ENCODE measurements at regions not wholly inside any gene's neighbourhood (a gene's known extent, or its start where the extent isn't known, plus 50 kb on each side); places are given as distances from the start of the nearest gene placed in this dataset.

DNA sequence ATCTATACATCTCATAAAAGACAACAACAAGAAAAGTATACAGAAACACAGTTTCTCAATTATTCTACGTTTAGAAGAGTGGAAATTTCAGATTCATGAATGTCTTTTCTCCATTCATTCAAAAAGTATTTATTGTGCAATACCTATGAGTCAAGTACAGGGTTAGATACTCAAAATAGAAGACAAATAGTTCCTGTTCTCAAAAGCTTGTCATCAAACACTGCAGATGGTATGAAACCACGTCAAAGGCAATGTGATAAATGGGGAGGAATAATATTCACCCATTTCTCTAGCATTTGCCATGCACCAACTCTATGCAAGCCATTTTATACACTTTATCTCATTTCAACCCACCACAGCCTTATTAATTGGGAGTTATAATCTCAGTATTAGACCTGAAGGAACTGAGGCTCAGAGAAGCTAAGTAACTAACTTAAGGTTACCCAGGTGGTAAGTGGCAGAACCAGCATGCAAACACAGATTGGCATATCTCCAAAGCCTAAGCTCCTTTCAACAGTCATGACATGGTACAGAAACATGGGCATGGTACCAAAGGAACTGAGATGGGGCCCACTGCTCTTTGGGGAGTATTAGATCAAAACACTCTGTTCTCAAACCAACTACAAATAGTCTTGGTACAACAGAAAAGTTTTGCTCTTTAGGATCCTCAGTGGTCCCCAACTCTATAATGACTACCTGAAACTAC lies 67.2 kb upstream of the NPAS2 start:
- no peak overlapping the region for H3K4me2 ChIP-seq
- 68% methylated on average over 2 of the region's 2 CpGs for WGBS (ENCODE audit: low lambda C conversion rate, missing lambda C conversion rate)

GRCh38 chr2:100753444-100753843 lies 66.5 kb upstream of the NPAS2 start:
- no peaks in the 10 kb centered on the region for H3K27me3 ChIP-seq
- DNase-seq (ENCODE audit: low spot score), result no peak
- no peaks in the 10 kb centered on the region for H3K9me2 ChIP-seq (replicated peaks; ENCODE audit: insufficient read depth)
- no peak for TF ChIP-seq EZH2 (IDR thresholded peaks at IDR 0.05; ENCODE audit: borderline replicate concordance)
- no peak for TF ChIP-seq EZH2phosphoT487 (IDR thresholded peaks at IDR 0.05; ENCODE audit: low read depth, severe bottlenecking, unreplicated experiment)
- TF ChIP-seq, protein P1, sequence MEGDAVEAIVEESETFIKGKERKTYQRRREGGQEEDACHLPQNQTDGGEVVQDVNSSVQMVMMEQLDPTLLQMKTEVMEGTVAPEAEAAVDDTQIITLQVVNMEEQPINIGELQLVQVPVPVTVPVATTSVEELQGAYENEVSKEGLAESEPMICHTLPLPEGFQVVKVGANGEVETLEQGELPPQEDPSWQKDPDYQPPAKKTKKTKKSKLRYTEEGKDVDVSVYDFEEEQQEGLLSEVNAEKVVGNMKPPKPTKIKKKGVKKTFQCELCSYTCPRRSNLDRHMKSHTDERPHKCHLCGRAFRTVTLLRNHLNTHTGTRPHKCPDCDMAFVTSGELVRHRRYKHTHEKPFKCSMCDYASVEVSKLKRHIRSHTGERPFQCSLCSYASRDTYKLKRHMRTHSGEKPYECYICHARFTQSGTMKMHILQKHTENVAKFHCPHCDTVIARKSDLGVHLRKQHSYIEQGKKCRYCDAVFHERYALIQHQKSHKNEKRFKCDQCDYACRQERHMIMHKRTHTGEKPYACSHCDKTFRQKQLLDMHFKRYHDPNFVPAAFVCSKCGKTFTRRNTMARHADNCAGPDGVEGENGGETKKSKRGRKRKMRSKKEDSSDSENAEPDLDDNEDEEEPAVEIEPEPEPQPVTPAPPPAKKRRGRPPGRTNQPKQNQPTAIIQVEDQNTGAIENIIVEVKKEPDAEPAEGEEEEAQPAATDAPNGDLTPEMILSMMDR (IDR thresholded peaks at IDR 0.05; ENCODE audit: poor library complexity), result no peak
- H4K20me1 ChIP-seq (ENCODE audit: insufficient read depth, poor library complexity, severe bottlenecking), result no peaks in the 10 kb centered on the region
- H3K36me3 ChIP-seq (replicated peaks; ENCODE audit: insufficient read depth, low read depth), result no peaks in the 10 kb centered on the region
- H3K27ac ChIP-seq, result peak overlapping the region; percentile 46
- no peak overlapping the region for H3K4me3 ChIP-seq
- H3K9me3 ChIP-seq (ENCODE audit: low read depth), result no peaks in the 10 kb centered on the region
- WGBS (ENCODE audit: low lambda C conversion rate, missing lambda C conversion rate), result 82% methylated on average over 4 of the region's 4 CpGs
- H3K4me2 ChIP-seq, result no peak overlapping the region
- no peak overlapping the region for H2AFZ ChIP-seq
- no peaks in the 10 kb centered on the region for H3K79me2 ChIP-seq
- no peaks in the 10 kb centered on the region for H3K4me1 ChIP-seq (ENCODE audit: insufficient read depth)

More for the DNA sequence above, 67.2 kb upstream of the NPAS2 start:
- H3K79me2 ChIP-seq, result no peaks in the 10 kb centered on the region
- peaks cover 2% of the 10 kb centered on the region for H3K4me1 ChIP-seq (ENCODE audit: insufficient read depth)
- TF ChIP-seq EZH2phosphoT487 (IDR thresholded peaks at IDR 0.05; ENCODE audit: low read depth, severe bottlenecking, unreplicated experiment) (no peak), EZH2 (IDR thresholded peaks at IDR 0.05; ENCODE audit: borderline replicate concordance) (no peak)
- TF ChIP-seq, protein P1 (IDR thresholded peaks at IDR 0.05; ENCODE audit: poor library complexity), result no peak
- no peaks in the 10 kb centered on the region for H4K20me1 ChIP-seq (ENCODE audit: insufficient read depth, poor library complexity, severe bottlenecking)
- H3K9me3 ChIP-seq (ENCODE audit: low read depth), result no peaks in the 10 kb centered on the region
- peak overlapping the region; percentile 60 for H3K27ac ChIP-seq
- DNase-seq (ENCODE audit: low spot score), result peak; percentile 31
- no peak overlapping the region for H3K4me3 ChIP-seq
- H3K9me2 ChIP-seq (replicated peaks; ENCODE audit: insufficient read depth), result no peaks in the 10 kb centered on the region
- H3K27me3 ChIP-seq, result no peaks in the 10 kb centered on the region
- no peak overlapping the region for H2AFZ ChIP-seq
- no peaks in the 10 kb centered on the region for H3K36me3 ChIP-seq (replicated peaks; ENCODE audit: insufficient read depth, low read depth)

- H4K20me1 ChIP-seq (ENCODE audit: insufficient read depth, poor library complexity, severe bottlenecking), result no peaks in the 10 kb centered on the region
- H3K36me3 ChIP-seq (replicated peaks; ENCODE audit: insufficient read depth, low read depth), result no peaks in the 10 kb centered on the region
- no peak overlapping the region for H2AFZ ChIP-seq
- no peaks in the 10 kb centered on the region for H3K27me3 ChIP-seq
- H3K4me1 ChIP-seq (ENCODE audit: insufficient read depth), result no peaks in the 10 kb centered on the region
- WGBS (ENCODE audit: low lambda C conversion rate, missing lambda C conversion rate), result 79% methylated on average over 1 of the region's 1 CpG
- H3K4me3 ChIP-seq, result no peak overlapping the region
- no peaks in the 10 kb centered on the region for H3K9me2 ChIP-seq (replicated peaks; ENCODE audit: insufficient read depth)
- no peak for DNase-seq (ENCODE audit: low spot score)
- TF ChIP-seq, protein P1 (IDR thresholded peaks at IDR 0.05; ENCODE audit: poor library complexity), result no peak
- TF ChIP-seq EZH2 (IDR thresholded peaks at IDR 0.05; ENCODE audit: borderline replicate concordance) (no peak), EZH2phosphoT487 (IDR thresholded peaks at IDR 0.05; ENCODE audit: low read depth, severe bottlenecking, unreplicated experiment) (no peak)
- no peaks in the 10 kb centered on the region for H3K9me3 ChIP-seq (ENCODE audit: low read depth)
- no peak overlapping the region for H3K4me2 ChIP-seq
- no peaks in the 10 kb centered on the region for H3K79me2 ChIP-seq
- no peak overlapping the region for H3K27ac ChIP-seq
Measured at GRCh38 chr2:100753881-100754280, 66.1 kb upstream of the NPAS2 start.
